Ovary (tissue), 7 donors: ENCODE measurements at regions not wholly inside any gene's neighbourhood (a gene's known extent, or its start where the extent isn't known, plus 50 kb on each side); places are given as distances from the start of the nearest gene placed in this dataset.

ENCODE experiments used
- DNase-seq, 5 donors: peaks; one replicate each; pipeline ENCODE4 v3.0.0-alpha.2; 2019 to 2020
- H3K27ac ChIP-seq, 2 donors: fragments of 200-600 bp; one replicate each; pipeline versions ENCODE4 v1.5.1 to v1.8.0; 2019 to 2022
- H3K27me3 ChIP-seq: fragments of 200-600 bp; one replicate; pipeline ENCODE4 v1.8.0; 2022
- H3K36me3 ChIP-seq: fragments of 200-600 bp; sonication (generic); one replicate; pipeline ENCODE4 v1.5.1; 2019
- H3K4me1 ChIP-seq: one replicate; pipeline ENCODE4 v1.8.1; 2013; ENCODE audit warnings: mild to moderate bottlenecking, moderate library complexity; ENCODE audit not compliant: insufficient read depth
- H3K4me3 ChIP-seq: fragments of 200-600 bp; sonication (generic); one replicate; pipeline ENCODE4 v1.5.1; 2017
- H3K9me3 ChIP-seq, 2 donors: fragments of 200-600 bp in 1 of 2; sonication (generic) in 1 of 2; one replicate each; pipeline versions ENCODE4 v1.5.1 to v1.8.1; 2013 to 2019; ENCODE audit warnings: mild to moderate bottlenecking in 1 of 2, moderate library complexity in 1 of 2
- EP300 ChIP-seq: sonication (generic); formaldehyde crosslinking; IDR thresholded peaks from one replicate; pipeline ENCODE4 v1.6.1; 2017; ENCODE audit warnings: antibody characterized with exemption
- POLR2A ChIP-seq: fragments of 450-650 bp; IDR thresholded peaks from one replicate; pipeline ENCODE4 v1.6.1; 2017; ENCODE audit warnings: antibody characterized with exemption, mild to moderate bottlenecking, moderate library complexity
- WGBS, 3 donors: extraction: QIAGEN DNeasy Blood & Tissue Kit in 1 of 3; methylation state at CpG; one replicate each; pipeline versions ENCODE4 v1.1.5 to v1.1.7; 2013 to 2017; 5-methylcytosine and 5-hydroxymethylcytosine counted together
- intact Hi-C, 4 donors: fragments of 100-400 bp; cut with DNase I; formaldehyde crosslinking; loops; one replicate each; pipeline versions ENCODE4 v1.11.0 to v1.15.1; 2022 to 2023
- TF ChIP-seq, protein P1 (sequence below), 3 donors: fragments of 450-650 bp in 2 of 3; fragments of 200-600 bp in 1 of 3; IDR thresholded peaks; one replicate each; pipeline versions ENCODE4 v1.5.1 to v1.8.0; 2016 to 2022; ENCODE audit warnings: antibody characterized with exemption in 3 of 3, mild to moderate bottlenecking in 1 of 3
- donor health status: DM: no; HTN: no; CAD: no; lungs with moderate emphysema.
- donor health status: DM: no; HTN: no; CAD: no.
- donor health status: Bipolar disorder and iron deficiency.
- donor health status: DM: no; HTN: no; CAD: no.
- donor health status: DM: yes; HTN: yes; CAD: no.

DNA sequence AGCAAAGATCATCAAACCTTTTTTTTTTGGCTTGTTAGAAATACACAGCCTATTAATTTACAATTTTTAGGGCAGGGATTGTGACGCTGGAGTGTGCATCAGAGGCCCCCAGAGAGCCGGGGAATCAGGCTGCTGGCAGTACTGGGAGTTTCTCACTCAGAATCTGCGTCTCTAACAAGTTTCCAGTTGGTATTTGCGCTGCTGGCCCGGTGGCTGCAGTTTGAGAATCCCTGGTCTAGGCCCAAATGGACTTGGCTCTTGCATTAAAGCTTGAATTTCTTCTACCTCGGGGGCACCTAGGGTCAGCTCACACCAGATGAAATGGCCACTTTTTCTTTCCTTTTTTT, 150.9 kb upstream of the CIBAR2 start:
- DNase-seq, result no peak
- H3K4me1 ChIP-seq, result no peaks in the 10 kb centered on the region
- H3K4me3 ChIP-seq, result no peak overlapping the region
- no peaks in the 10 kb centered on the region for H3K9me3 ChIP-seq
- intact Hi-C loops, result no loop called here
- H3K27ac ChIP-seq, result no peak overlapping the region
- no peaks in the 10 kb centered on the region for H3K36me3 ChIP-seq
- 79 to 82% (median 81%) methylated on average over 6 of the region's 6 CpGs for whole genome bisulfite sequencing, 3 donors
- H3K27me3 ChIP-seq, result no peaks in the 10 kb centered on the region
- TF ChIP-seq EP300, result no peak
- no peak for TF ChIP-seq POLR2A
- TF ChIP-seq, protein P1, sequence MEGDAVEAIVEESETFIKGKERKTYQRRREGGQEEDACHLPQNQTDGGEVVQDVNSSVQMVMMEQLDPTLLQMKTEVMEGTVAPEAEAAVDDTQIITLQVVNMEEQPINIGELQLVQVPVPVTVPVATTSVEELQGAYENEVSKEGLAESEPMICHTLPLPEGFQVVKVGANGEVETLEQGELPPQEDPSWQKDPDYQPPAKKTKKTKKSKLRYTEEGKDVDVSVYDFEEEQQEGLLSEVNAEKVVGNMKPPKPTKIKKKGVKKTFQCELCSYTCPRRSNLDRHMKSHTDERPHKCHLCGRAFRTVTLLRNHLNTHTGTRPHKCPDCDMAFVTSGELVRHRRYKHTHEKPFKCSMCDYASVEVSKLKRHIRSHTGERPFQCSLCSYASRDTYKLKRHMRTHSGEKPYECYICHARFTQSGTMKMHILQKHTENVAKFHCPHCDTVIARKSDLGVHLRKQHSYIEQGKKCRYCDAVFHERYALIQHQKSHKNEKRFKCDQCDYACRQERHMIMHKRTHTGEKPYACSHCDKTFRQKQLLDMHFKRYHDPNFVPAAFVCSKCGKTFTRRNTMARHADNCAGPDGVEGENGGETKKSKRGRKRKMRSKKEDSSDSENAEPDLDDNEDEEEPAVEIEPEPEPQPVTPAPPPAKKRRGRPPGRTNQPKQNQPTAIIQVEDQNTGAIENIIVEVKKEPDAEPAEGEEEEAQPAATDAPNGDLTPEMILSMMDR (IDR thresholded peaks at IDR 0.05), result no peak

DNA sequence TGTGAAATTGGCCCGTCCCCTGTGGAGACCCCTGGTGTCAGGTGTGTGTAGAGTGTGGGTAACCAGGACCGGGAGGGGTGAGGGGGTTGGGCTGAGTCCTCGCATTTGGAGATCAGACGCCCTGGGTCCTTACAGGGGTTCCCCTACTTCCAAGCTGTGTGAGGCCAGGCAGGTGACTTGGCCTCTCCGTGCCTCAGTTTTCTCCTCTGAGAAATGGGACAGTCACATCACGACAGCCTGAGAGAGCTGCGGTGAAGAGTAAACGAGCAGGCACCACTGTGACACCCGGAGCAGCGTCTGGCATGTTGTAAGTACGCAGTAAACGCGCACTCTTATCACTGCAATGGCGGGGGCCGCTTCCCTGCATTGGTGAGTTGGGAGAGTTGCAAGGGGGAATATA, 152.5 kb upstream of the CIBAR2 start:
- H3K27ac ChIP-seq, result no peak overlapping the region
- WGBS, 3 donors, result 90 to 92% (median 90%) methylated on average over 15 of the region's 15 CpGs
- TF ChIP-seq, protein P1 (IDR thresholded peaks at IDR 0.05), result no peak
- TF ChIP-seq POLR2A (no peak), EP300 (no peak)
- no peaks in the 10 kb centered on the region for H3K4me1 ChIP-seq
- H3K4me3 ChIP-seq, result no peak overlapping the region
- no peaks in the 10 kb centered on the region for H3K36me3 ChIP-seq
- no peak for DNase-seq
- H3K27me3 ChIP-seq, result no peaks in the 10 kb centered on the region
- intact Hi-C loops, result no loop called here
- H3K9me3 ChIP-seq, result no peaks in the 10 kb centered on the region

GRCh38 chr16:85265161-85265784, 153.0 kb upstream of the CIBAR2 start:
- WGBS, 3 donors, result 87 to 92% (median 89%) methylated on average over 13 of the region's 13 CpGs
- intact Hi-C loops, result no loop called here
- no peaks in the 10 kb centered on the region for H3K9me3 ChIP-seq

GRCh38 chr16:85265810-85266209, 153.5 kb upstream of the CIBAR2 start:
- Histone ChIP-seq H3K4me1 (peaks cover 2% of the 10 kb centered on the region), H3K27me3 (no peaks in the 10 kb centered on the region), H3K36me3 (no peaks in the 10 kb centered on the region), H3K27ac (no peak overlapping the region), H3K4me3 (no peak overlapping the region), H3K9me3 (no peaks in the 10 kb centered on the region)
- DNase-seq, result no peak
- WGBS, 3 donors, result 84 to 92% (median 86%) methylated on average over 11 of the region's 11 CpGs
- TF ChIP-seq POLR2A, result no peak
- TF ChIP-seq EP300, result no peak
- TF ChIP-seq, protein P1 (IDR thresholded peaks at IDR 0.05), result no peak
- intact Hi-C loops, result no loop called here

More at GRCh38 chr16:85265161-85265784, 153.0 kb upstream of the CIBAR2 start:
- Histone ChIP-seq H3K27ac (no peak overlapping the region), H3K27me3 (no peaks in the 10 kb centered on the region), H3K36me3 (no peaks in the 10 kb centered on the region), H3K4me3 (no peak overlapping the region), H3K4me1 (peaks cover 2% of the 10 kb centered on the region)
- DNase-seq, result no peak
- no peak for TF ChIP-seq POLR2A
- TF ChIP-seq, protein P1 (IDR thresholded peaks at IDR 0.05), result no peak
- no peak for TF ChIP-seq EP300
